Fibroblast of the aortic adventitia (primary cell): ENCODE measurements at regions not wholly inside any gene's neighbourhood (a gene's known extent, or its start where the extent isn't known, plus 50 kb on each side); places are given as distances from the start of the nearest gene placed in this dataset.

Experiments
- DNase-seq: peaks from one replicate; pipeline ENCODE4 v3.0.0-alpha.2; 2010; ENCODE audit warnings: low read depth
- H3K4me3 ChIP-seq: 2 replicates; pipeline ENCODE4 v1.5.1; 2011; ENCODE audit warnings: low read depth, mild to moderate bottlenecking, control low read depth, low read length, moderate library complexity
- CTCF ChIP-seq: IDR thresholded peaks from 2 replicates; pipeline ENCODE4 v1.5.1; 2011; ENCODE audit warnings: mild to moderate bottlenecking, low read length, control low read depth, inconsistent platforms; ENCODE audit not compliant: insufficient read depth

- H3K4me3 ChIP-seq = no peak overlapping the region
- TF ChIP-seq CTCF = no peak
- DNase-seq = peak; percentile 18
Measured at GRCh38 chr18:67428158-67428557, 88.4 kb downstream of the DSEL start.

GRCh38 chr18:67426486-67426885 is 90.0 kb downstream of the DSEL start:
- H3K4me3 ChIP-seq = no peak overlapping the region
- no peak for DNase-seq
- TF ChIP-seq CTCF = no peak

GRCh38 chr18:67425672-67426071 is 90.8 kb downstream of the DSEL start:
- peak; percentile 96 for DNase-seq
- no peak overlapping the region for H3K4me3 ChIP-seq
- TF ChIP-seq CTCF = no peak

- DNase-seq = peak; percentile 29
- H3K4me3 ChIP-seq = no peak overlapping the region
- no peak for TF ChIP-seq CTCF
Measured at GRCh38 chr18:67421651-67422050, 94.9 kb downstream of the DSEL start.

- no peak for TF ChIP-seq CTCF
- H3K4me3 ChIP-seq = peak overlapping the region; percentile 41
Measured at GRCh38 chr18:67417864-67418523, 98.5 kb downstream of the DSEL start.

GRCh38 chr18:67411116-67411515 is 105.4 kb downstream of the DSEL start:
- no peak overlapping the region for H3K4me3 ChIP-seq
- no peak for TF ChIP-seq CTCF
- no peak for DNase-seq

More at GRCh38 chr18:67417864-67418523, 98.5 kb downstream of the DSEL start:
- DNase-seq = peak; percentile 72
